SK-N-SH (cell line): ENCODE measurements at regions not wholly inside any gene's neighbourhood (a gene's known extent, or its start where the extent isn't known, plus 50 kb on each side); places are given as distances from the start of the nearest gene placed in this dataset.

Experiments used
- CTCF ChIA-PET: fragments of 300-600, 350-600 bp; formaldehyde crosslinking; extraction: SDS; loops from one replicate; lab custom pipeline; 2021; lab: Yijun Ruan, JAX
- POLR2A ChIA-PET: fragments of 350-600 bp; sonication (Branson Sonifier 250); formaldehyde crosslinking; extraction: SDS; loops from one replicate; lab custom pipeline; 2020; ENCODE audit warnings: antibody characterized with exemption, inconsistent platforms; lab: Yijun Ruan, JAX
- DNase-seq: peaks from one replicate; pipeline ENCODE4 v3.0.0; 2012
- H2AFZ ChIP-seq: fragments of 200-600 bp; sonication (generic); 2 replicates; pipeline ENCODE4 v1.8.1; 2016; ENCODE audit warnings: antibody characterized with exemption, mild to moderate bottlenecking, low read depth
- H3F3A ChIP-seq: fragments of 200-600 bp; sonication (generic); replicated peaks from 2 replicates; pipeline ENCODE3; 2016; ENCODE audit warnings: antibody characterized with exemption, mild to moderate bottlenecking; ENCODE audit not compliant: insufficient read depth
- H3K27ac ChIP-seq, 2 experiments: fragments of 200-500 bp in 1 of 2; fragments of 200-600 bp in 1 of 2; sonication (Bioruptor generic) in 1 of 2; sonication (generic), shearing (Covaris generic) in 1 of 2; 2 replicates each; pipeline versions ENCODE4 v1.5.1 to v1.6.1; 2014 to 2016; ENCODE audit warnings: low read depth in 2 of 2, inconsistent platforms in 1 of 2, low read length in 1 of 2, mild to moderate bottlenecking in 1 of 2, mixed read lengths in 1 of 2
- H3K27me3 ChIP-seq: fragments of 200-600 bp; sonication (generic), shearing (Covaris generic); 2 replicates; pipeline ENCODE4 v1.6.1; 2016; ENCODE audit warnings: mixed run types; ENCODE audit not compliant: insufficient read depth
- H3K36me3 ChIP-seq, 2 experiments: fragments of 200-500 bp in 1 of 2; fragments of 200-600 bp in 1 of 2; sonication (Bioruptor generic) in 1 of 2; sonication (generic) in 1 of 2; replicated peaks in 1 of 2; 2 replicates each; pipeline versions ENCODE3 to v1.5.1; 2014 to 2016; ENCODE audit warnings: low read length in 1 of 2, mild to moderate bottlenecking in 1 of 2; ENCODE audit not compliant: insufficient read depth in 2 of 2, control insufficient read depth in 1 of 2
- H3K4me1 ChIP-seq, 2 experiments: fragments of 200-500 bp in 1 of 2; fragments of 200-600 bp in 1 of 2; sonication (Bioruptor generic) in 1 of 2; sonication (generic), shearing (Covaris generic) in 1 of 2; 2 replicates each; pipeline versions ENCODE4 v1.5.1 to v1.6.1; 2014 to 2016; ENCODE audit warnings: low read depth in 1 of 2, low read length in 1 of 2, mixed run types in 1 of 2; ENCODE audit not compliant: insufficient read depth in 2 of 2, control insufficient read depth in 1 of 2
- H3K4me2 ChIP-seq: fragments of 200-600 bp; sonication (generic), shearing (Covaris generic); 2 replicates; pipeline ENCODE4 v1.6.1; 2017; ENCODE audit warnings: mixed run types
- H3K4me3 ChIP-seq, 2 experiments: fragments of 200-500 bp in 1 of 2; fragments of 200-600 bp in 1 of 2; sonication (Bioruptor generic) in 1 of 2; sonication (generic), shearing (Covaris generic) in 1 of 2; 2 replicates each; pipeline versions ENCODE4 v1.5.1 to v1.8.1; 2014 to 2016; ENCODE audit warnings: low read depth in 2 of 2, inconsistent platforms in 1 of 2, low read length in 1 of 2, mild to moderate bottlenecking in 1 of 2, mixed read lengths in 1 of 2, moderate library complexity in 1 of 2
- H3K79me2 ChIP-seq: fragments of 200-600 bp; sonication (generic); 2 replicates; pipeline ENCODE4 v1.8.1; 2017; ENCODE audit warnings: mild to moderate bottlenecking; ENCODE audit not compliant: insufficient read depth
- H3K9ac ChIP-seq: fragments of 200-600 bp; sonication (generic); 2 replicates; pipeline ENCODE4 v1.6.1; 2017; ENCODE audit warnings: mixed run types
- H3K9me2 ChIP-seq: fragments of 200-600 bp; sonication (generic); 2 replicates; pipeline ENCODE4 v1.6.1; 2017; ENCODE audit warnings: mixed run types
- H3K9me3 ChIP-seq: fragments of 200-600 bp; sonication (generic); 2 replicates; pipeline ENCODE4 v1.6.1; 2017; ENCODE audit warnings: mixed run types, mild to moderate bottlenecking, moderate library complexity
- H4K20me1 ChIP-seq: fragments of 200-600 bp; sonication (generic); 2 replicates; pipeline ENCODE4 v1.6.1; 2017; ENCODE audit warnings: mild to moderate bottlenecking, mixed run types; ENCODE audit not compliant: insufficient read depth
- ELF1 ChIP-seq: IDR thresholded peaks from 2 replicates; pipeline ENCODE4 v1.4.0; 2012
- FOXJ3 ChIP-seq: sonication (generic); formaldehyde crosslinking; IDR thresholded peaks from 2 replicates; pipeline ENCODE4 v1.5.1; 2020; ENCODE audit warnings: mild to moderate bottlenecking, missing genetic modification reagents
- GABPA ChIP-seq: IDR thresholded peaks from 2 replicates; pipeline ENCODE4 v1.4.0; 2012; ENCODE audit warnings: low read depth, mild to moderate bottlenecking
- NFIC ChIP-seq: IDR thresholded peaks from 2 replicates; pipeline ENCODE4 v1.4.0; 2012; ENCODE audit warnings: borderline replicate concordance
- POLR2AphosphoS5 ChIP-seq: IDR thresholded peaks from 2 replicates; pipeline ENCODE4 v1.6.1; 2012; ENCODE audit warnings: low read depth, low read length
- RAD21 ChIP-seq: IDR thresholded peaks from 2 replicates; pipeline ENCODE4 v1.6.1; 2012; ENCODE audit warnings: mild to moderate bottlenecking, low read length
- RCOR1 ChIP-seq: fragments of 150-350 bp; IDR thresholded peaks from 2 replicates; pipeline ENCODE4 v1.6.1; 2017; ENCODE audit warnings: antibody characterized with exemption, low read length
- RFX5 ChIP-seq: IDR thresholded peaks from 2 replicates; pipeline ENCODE4 v1.6.1; 2012; ENCODE audit warnings: mild to moderate bottlenecking, improper control_type of control experiment, low read length
- SIN3A ChIP-seq: IDR thresholded peaks from 2 replicates; pipeline ENCODE4 v1.6.1; 2012; ENCODE audit warnings: low read depth, mild to moderate bottlenecking, low read length, moderate library complexity, borderline replicate concordance
- TAF1 ChIP-seq: IDR thresholded peaks from 2 replicates; pipeline ENCODE4 v1.6.1; 2012; ENCODE audit warnings: low read depth, mild to moderate bottlenecking, low read length, moderate library complexity, borderline replicate concordance
- USF2 ChIP-seq: fragments of 150-350 bp; IDR thresholded peaks from 2 replicates; pipeline ENCODE4 v1.6.1; 2017; ENCODE audit warnings: antibody characterized with exemption, low read length, low read depth, borderline replicate concordance
- YY1 ChIP-seq: IDR thresholded peaks from 2 replicates; pipeline ENCODE4 v1.4.0; 2012; ENCODE audit warnings: low read depth, mild to moderate bottlenecking
- ZBTB33 ChIP-seq: IDR thresholded peaks from 2 replicates; pipeline ENCODE4 v1.4.0; 2012; ENCODE audit warnings: low read depth, borderline replicate concordance
- WGBS: methylation state at CpG from one replicate; pipeline ENCODE4 v1.1.6; 2017; ENCODE audit warnings: low lambda C conversion rate; 5-methylcytosine and 5-hydroxymethylcytosine counted together

- TF ChIP-seq USF2 (no peak), RAD21 (no peak)
- ChIA-PET POLR2A (no interaction called here), CTCF (no interaction called here)
- no peaks in the 10 kb centered on the region for H3K9me2 ChIP-seq
- 20% methylated on average over 1 of the region's 3 CpGs for WGBS
- no peaks in the 10 kb centered on the region for H3K36me3 ChIP-seq
- H2AFZ ChIP-seq, result no peak overlapping the region
- no peaks in the 10 kb centered on the region for H3F3A ChIP-seq
- DNase-seq, result no peak
- no peak overlapping the region for H3K4me2 ChIP-seq
- H3K4me1 ChIP-seq, result no peaks in the 10 kb centered on the region
- no peaks in the 10 kb centered on the region for H3K79me2 ChIP-seq
- H3K27ac ChIP-seq, result no peak overlapping the region
- no peak overlapping the region for H3K9ac ChIP-seq
- H4K20me1 ChIP-seq, result no peaks in the 10 kb centered on the region
- H3K27me3 ChIP-seq, result no peaks in the 10 kb centered on the region
- no peak overlapping the region for H3K4me3 ChIP-seq
- H3K9me3 ChIP-seq, result no peaks in the 10 kb centered on the region
Observed at GRCh38 chr4:84342161-84342560, 156.9 kb downstream of the NKX6-1 start.

- Histone ChIP-seq H2AFZ (no peak overlapping the region), H3K9me2 (no peaks in the 10 kb centered on the region), H3K9ac (no peak overlapping the region), H4K20me1 (no peaks in the 10 kb centered on the region), H3K79me2 (no peaks in the 10 kb centered on the region), H3K36me3 (no peaks in the 10 kb centered on the region), H3K4me3 (no peak overlapping the region), H3F3A (no peaks in the 10 kb centered on the region), H3K4me1 (no peaks in the 10 kb centered on the region), H3K27ac (no peak overlapping the region), H3K9me3 (no peaks in the 10 kb centered on the region), H3K4me2 (no peak overlapping the region), H3K27me3 (no peaks in the 10 kb centered on the region)
- CTCF ChIA-PET, result no interaction called here
- no peak for DNase-seq
- TF ChIP-seq RAD21 (no peak), GABPA (no peak), USF2 (no peak), SIN3A (no peak), NFIC (no peak), POLR2AphosphoS5 (no peak), YY1 (no peak), ELF1 (no peak), FOXJ3 (CRISPR knock-in tag) (no peak), ZBTB33 (no peak), TAF1 (no peak), RCOR1 (no peak), RFX5 (no peak)
- POLR2A ChIA-PET, result no interaction called here
Observed at GRCh38 chr4:84341559-84341958, 157.5 kb downstream of the NKX6-1 start.
